Suppressor macrophage (primary cell): ENCODE measurements at regions not wholly inside any gene's neighbourhood (a gene's known extent, or its start where the extent isn't known, plus 50 kb on each side); places are given as distances from the start of the nearest gene placed in this dataset.

Source experiments
- DNase-seq, 4 experiments: peaks; one replicate each; pipeline ENCODE4 v3.0.0-alpha.2; 2020 to 2022

DNA sequence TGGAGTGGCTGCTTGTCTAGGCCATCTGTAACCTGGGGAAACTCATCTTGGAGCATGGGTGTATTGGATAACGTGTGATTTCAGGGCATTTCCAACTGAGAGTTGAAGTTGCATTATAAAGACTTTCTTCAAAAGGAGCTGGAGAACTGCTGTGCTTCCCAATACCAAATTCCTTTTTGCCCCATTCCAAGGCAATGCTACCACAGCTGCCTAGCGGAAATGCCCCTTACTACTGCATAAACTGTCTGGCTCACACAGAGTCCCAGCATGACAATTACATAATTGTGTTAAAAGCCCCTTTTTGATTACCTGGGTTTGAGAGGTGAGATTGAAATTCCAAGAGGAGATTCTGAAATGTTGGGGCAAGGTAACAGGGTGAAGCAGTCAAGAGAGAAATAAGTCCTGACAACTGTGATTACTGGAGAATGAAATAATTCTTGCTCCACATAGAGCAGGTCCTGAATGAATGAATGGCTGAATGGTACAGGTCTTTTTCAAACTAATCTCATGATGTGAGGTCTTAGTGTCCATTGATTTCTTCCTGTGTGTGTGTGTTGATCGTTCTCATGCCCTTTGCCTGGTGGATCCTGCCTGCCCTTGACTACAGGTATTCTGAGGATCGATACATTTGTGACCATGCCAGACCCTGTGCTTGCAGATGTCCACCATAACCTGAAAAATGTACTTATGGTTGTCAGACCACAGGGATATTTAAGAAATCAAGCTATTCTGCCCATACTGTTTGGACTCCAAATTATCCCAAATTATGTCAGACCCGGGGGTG is 386.5 kb downstream of the GRIN2B start:
- no peak for DNase-seq

DNA sequence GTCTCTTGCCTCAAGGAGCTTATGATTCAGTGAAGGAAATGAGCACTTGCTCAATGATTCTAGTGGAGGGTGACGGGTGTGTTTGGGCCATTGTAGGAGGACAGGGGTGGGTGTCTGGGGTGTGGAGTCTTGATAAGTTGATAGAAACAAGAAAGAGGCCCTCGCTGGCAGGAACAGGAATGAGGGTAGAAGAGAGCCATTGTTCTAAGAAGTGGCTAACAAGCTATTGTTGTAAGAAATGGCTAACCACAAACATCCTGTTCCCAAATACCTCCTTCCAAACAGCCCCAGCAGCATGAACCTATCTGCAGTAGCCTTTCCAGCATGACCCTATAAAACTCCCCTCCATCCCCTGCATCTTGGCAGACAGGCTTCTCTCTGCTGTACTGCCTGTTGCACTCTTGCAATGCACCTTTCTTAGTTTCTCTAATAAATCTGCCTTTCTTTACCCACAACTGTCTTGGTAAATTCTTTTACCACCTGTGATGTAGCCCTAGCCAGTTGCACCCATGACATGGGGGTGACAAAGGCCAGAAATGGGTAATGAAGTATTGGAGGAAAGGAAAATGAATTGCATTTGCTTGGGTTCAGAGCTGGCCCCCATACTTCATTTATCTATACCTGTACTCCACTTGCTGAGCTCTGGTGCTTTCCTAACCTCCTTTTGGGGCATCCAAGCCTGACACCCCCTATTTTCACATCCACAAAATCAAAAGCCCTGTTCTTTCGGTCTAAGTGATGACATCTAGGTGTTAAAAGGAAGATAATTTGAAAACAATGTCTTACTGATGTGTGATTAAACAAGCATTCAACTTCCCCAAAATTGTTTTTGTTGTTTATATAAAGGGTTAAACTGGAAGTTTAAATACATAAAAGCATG is 389.1 kb downstream of the GRIN2B start:
- no peak for DNase-seq

- no peak for DNase-seq
Observed at GRCh38 chr12:13591488-13591887, 389.9 kb downstream of the GRIN2B start.

GRCh38 chr12:13591059-13591458 is 390.3 kb downstream of the GRIN2B start:
- no peak for DNase-seq

DNA sequence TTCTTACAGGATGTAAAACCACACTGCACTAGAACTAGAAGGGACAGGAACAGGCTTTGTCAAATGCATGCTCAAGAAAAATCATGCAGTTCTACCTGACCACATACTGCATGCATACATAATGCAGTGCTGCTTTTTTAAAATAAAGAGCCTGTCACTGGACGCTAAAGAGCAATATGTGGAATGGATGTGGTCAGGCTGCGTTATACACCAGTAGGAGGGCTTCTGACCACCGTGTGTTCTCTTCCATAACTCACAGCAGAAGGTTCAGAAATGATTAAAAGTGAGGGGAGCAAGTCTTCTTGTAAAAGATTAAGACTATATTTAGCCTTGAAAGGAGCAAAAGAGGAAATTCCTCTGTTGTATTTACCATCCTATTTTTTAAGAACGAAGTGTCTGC is 392.0 kb downstream of the EMP1 start:
- DNase-seq, result no peak

GRCh38 chr12:13587721-13588390 is 391.3 kb downstream of the EMP1 start:
- DNase-seq, result no peak

DNA sequence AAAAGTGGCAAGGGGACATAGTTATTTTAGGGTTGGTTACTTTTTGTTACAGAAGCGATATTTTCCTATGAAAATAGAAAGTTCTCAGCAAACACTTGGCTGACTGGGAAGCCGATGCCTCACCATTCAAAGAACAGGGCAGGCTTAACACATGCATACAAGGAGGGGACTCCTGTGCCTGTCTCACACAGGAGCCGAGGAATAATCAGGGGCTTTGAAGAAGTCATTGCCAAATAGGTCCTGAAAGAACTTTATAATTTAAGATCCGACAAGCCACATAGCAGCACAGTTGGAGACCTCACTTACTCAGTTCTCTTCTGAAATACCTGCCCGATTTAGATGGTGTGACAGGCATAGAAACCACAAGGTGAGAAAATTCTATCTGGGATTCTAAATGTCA is 389.8 kb downstream of the EMP1 start:
- DNase-seq, result no peak

DNA sequence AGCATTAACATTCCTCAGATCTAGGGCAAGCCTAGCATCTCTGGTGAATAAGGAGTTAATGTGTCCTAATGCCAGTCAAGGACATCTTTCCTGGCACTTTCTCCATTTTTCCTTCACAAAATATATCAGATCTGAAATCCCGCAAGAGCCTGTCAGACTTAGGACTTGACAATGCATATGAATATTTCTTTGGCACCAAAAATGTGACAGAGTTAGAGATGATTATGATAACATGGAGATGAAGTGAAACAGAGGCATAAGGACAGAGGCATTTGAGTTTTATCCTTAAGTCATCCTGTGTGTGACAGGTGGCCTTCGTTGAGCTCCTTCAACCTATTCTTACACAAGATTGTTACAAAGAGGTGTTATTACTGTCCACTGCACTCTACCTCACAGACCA is 388.0 kb downstream of the EMP1 start:
- DNase-seq, result no peak

GRCh38 chr12:13583630-13584029 is 387.1 kb downstream of the EMP1 start:
- DNase-seq, result no peak

GRCh38 chr12:13582421-13582820 is 385.9 kb downstream of the EMP1 start:
- no peak for DNase-seq

DNA sequence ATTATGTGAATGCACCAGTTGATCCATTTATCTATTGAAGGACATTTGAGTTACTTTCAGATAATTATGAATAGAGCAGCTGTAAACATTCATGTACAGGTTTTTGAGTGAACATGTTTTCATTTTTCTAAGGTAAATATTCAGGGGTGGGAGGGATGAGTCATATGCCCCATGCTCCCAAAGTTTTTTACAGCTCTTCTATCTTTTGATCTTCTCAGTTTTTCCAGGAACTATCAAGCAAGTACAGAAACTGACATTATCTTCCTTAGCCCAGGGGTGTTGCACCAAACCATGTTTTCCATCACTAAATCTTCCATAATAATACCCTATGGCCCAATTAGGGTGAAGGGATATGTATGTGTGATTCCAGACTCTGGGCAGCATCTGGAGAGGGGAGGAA is 384.5 kb downstream of the EMP1 start:
- DNase-seq, result no peak

DNA sequence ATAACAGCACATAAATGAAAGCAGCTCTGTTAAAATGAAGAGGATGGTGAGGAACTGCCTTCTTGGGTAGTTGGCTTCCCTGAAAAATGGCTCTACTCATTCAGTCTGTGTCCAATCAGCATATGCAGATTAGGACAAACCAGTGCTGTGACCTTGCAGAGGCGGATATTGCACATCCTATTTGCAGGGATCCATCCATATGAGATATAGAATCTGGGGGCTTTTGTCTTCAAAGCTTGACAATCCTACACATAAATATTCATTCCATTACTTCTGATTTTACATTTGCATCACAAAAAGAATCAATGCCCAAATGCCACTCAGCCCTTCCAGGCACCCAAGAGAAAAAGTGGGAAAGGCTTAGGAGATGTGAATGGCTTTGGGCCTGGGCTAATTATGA is 383.7 kb downstream of the EMP1 start:
- DNase-seq, result no peak

DNA sequence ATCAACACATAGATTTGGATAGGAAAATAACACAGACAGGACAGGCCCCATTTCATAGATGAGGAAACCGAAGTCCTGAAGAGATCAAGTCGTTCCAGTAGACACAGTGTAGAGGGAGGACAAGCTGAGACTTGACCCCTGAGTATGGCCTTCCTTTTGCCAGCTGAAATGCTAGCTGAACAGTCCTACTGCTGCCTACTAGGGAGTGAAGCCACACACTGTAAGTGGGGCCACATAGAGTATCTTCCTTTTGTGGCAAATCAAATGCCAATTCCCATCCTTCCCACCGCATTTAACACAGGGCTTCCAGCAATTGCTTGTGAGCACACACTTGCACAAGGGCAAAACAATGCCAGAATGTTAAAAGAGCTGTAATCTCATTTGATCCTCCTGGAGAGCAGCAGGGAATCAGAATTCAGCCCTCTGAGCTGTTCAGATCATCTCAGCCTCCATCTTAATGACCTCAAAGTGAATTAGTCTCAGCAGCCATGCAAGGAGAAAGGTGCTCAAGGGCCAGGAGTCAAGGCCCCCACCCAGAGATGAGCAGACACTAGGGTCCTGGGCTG is 380.5 kb downstream of the EMP1 start:
- no peak for DNase-seq

GRCh38 chr12:13573698-13574321 is 377.3 kb downstream of the EMP1 start:
- peak in 3 of 4 experiments; percentile 7 to 20 (median 7) for DNase-seq

- DNase-seq, result no peak
Observed at GRCh38 chr12:13571035-13571434, 374.5 kb downstream of the EMP1 start.

DNA sequence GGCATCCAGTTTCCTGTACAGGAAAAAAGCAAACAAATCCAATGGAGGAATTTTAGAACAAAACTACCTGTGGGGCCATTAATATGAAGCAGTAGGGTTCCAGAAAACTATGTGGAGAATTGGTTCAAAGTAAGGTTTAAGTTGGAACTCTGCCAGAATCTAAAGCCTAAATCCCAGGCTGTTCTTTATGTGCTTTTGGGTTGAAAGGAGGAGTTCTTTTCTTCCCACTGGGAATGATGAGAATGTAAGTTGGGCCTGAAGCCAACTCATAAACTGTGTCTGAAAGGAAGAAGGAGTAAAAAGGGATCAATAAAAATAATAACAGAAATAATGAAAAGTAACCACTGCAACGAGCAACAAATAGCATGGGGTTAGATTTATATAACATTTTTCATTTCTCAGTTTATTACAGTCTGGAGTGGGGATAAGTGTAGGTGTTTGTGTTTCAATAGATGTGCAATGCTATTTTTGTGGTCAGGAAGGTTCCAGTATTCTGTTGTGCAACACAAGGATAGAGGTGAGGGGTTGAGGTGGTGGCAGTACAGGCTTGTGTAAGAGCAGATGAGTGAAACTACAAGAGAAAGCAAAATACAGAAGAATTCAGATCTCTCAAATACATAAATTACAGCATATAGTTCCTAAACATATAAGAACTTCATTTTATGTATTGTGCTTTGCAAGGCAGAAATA is 373.6 kb downstream of the EMP1 start:
- DNase-seq, result no peak

DNA sequence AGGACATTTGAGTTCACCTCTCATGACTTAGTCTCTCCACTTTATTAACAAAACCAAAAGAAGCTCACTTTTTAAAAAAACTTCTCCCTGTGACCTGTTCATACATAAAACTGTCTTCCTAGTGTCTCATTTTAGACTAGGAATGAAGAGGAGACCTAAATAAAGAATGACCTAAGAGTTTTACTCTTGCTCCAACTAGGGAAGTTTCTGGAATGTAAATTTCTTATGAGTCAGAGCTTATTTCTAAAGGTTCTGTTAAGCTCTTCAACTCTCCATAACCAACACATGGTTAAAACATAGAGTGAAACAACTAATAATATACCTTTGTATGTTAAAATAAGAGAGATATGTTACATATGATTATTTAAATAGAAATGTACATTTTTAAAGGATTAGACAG is 369.8 kb downstream of the EMP1 start:
- DNase-seq, result no peak

- no peak for DNase-seq
Observed at GRCh38 chr12:13564266-13564810, 367.8 kb downstream of the EMP1 start.

GRCh38 chr12:13563743-13564125 is 367.2 kb downstream of the EMP1 start:
- DNase-seq, result no peak

DNA sequence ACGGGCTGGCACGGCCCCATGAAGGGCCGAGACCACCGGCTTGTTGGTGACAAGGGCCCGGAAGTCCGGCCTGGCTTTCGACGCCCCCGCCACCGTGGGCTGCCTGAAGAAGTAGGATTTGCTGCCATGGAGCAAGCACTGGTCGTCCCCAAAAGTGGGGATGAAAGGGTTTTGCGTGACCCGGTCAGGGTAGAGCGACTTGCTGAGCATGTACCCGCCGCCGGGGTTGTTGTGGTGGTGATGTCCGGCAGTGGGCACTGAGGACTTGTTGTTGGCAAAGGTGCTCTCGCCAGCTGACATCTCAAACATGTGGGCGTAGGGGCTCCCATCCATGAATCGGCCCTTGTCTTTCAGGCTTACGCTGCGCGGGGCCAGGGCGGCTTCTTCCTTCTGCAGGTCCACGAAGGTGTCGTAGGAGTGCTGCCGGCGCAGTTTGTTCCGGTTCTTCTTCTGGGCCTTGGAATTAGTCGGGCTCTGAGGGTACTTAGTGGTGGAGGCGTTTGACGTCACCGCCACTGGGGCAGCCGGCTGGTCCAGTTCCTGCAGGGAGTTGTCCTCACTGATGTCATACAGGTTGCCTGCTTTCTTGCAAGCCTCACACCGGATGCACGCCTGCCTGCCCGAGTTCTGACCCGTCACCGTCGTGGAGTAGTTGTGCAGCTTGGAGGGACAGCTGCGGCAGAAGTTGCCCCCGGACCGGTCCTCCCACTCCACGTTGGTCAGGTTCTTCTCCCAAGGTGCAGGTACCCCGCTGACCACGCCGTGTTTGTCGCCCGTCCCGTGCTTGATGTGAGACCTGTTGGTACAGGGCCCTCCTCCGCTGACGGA is 366.6 kb downstream of the EMP1 start:
- DNase-seq, result no peak

GRCh38 chr12:13561923-13562322 is 365.4 kb downstream of the EMP1 start:
- DNase-seq, result no peak
